Retinal pigment epithelial cell (primary cell): ENCODE measurements at regions not wholly inside any gene's neighbourhood (a gene's known extent, or its start where the extent isn't known, plus 50 kb on each side); places are given as distances from the start of the nearest gene placed in this dataset.

Experiments
- DNase-seq: peaks from one replicate; pipeline ENCODE4 v3.0.0-alpha.2; 2010; ENCODE audit warnings: low read depth
- H3K4me3 ChIP-seq: 2 replicates; pipeline ENCODE4 v1.5.1; 2011; ENCODE audit warnings: mild to moderate bottlenecking, low read length, control low read depth, moderate library complexity
- CTCF ChIP-seq: conservative IDR thresholded peaks from 2 replicates; pipeline ENCODE4 v1.5.1; 2011; ENCODE audit warnings: low read depth, low read length, control low read depth, inconsistent platforms

- no peak for TF ChIP-seq CTCF
- no peak overlapping the region for H3K4me3 ChIP-seq
- DNase-seq: no peak
These were observed 474.4 kb upstream of the MAGEB18 start for GRCh38 chrX:25663701-25664100.

- no peak overlapping the region for H3K4me3 ChIP-seq
- DNase-seq: no peak
- no peak for TF ChIP-seq CTCF
These were observed 472.7 kb upstream of the MAGEB18 start for GRCh38 chrX:25665431-25665830.

GRCh38 chrX:25667681-25668080, 470.5 kb upstream of the MAGEB18 start:
- H3K4me3 ChIP-seq: no peak overlapping the region
- TF ChIP-seq CTCF: no peak

GRCh38 chrX:25674776-25675175, 463.4 kb upstream of the MAGEB18 start:
- H3K4me3 ChIP-seq: no peak overlapping the region
- no peak for TF ChIP-seq CTCF
- no peak for DNase-seq

More at GRCh38 chrX:25667681-25668080, 470.5 kb upstream of the MAGEB18 start:
- no peak for DNase-seq

GRCh38 chrX:25701876-25702275, 436.3 kb upstream of the MAGEB18 start:
- no peak for DNase-seq
- no peak overlapping the region for H3K4me3 ChIP-seq
- no peak for TF ChIP-seq CTCF

- H3K4me3 ChIP-seq: no peak overlapping the region
- no peak for DNase-seq
- no peak for TF ChIP-seq CTCF
These were observed 421.0 kb upstream of the MAGEB18 start for GRCh38 chrX:25717122-25717521.

- no peak overlapping the region for H3K4me3 ChIP-seq
- no peak for DNase-seq
- TF ChIP-seq CTCF: peak; percentile 49
These were observed 416.6 kb upstream of the MAGEB18 start for GRCh38 chrX:25721564-25721963.
